Gastrocnemius medialis (tissue), 4 donors: ENCODE measurements at regions not wholly inside any gene's neighbourhood (a gene's known extent, or its start where the extent isn't known, plus 50 kb on each side); places are given as distances from the start of the nearest gene placed in this dataset.

Experiments used
- CTCF ChIP-seq, 5 experiments: fragments of 450-650 bp in 3 of 5; fragments of 200-600 bp in 2 of 5; sonication (generic) in 2 of 5; IDR thresholded peaks in 4 of 5; conservative IDR thresholded peaks in 1 of 5; 1 replicate in 4 of 5; 2 replicates in 1 of 5; pipeline ENCODE4 v1.5.1; 2016 to 2019; ENCODE audit warnings: antibody characterized with exemption in 5 of 5, mild to moderate bottlenecking in 3 of 5, moderate library complexity in 3 of 5
- POLR2A ChIP-seq, 2 donors: fragments of 450-650 bp; IDR thresholded peaks; one replicate each; pipeline ENCODE4 v1.6.1; 2017; ENCODE audit warnings: antibody characterized with exemption in 2 of 2, mild to moderate bottlenecking in 2 of 2, moderate library complexity in 2 of 2

GRCh38 chr9:119432428-119432827 is 63.2 kb upstream of the BRINP1 start:
- TF ChIP-seq CTCF (IDR thresholded peaks at IDR 0.05 in 4 of 5, conservative IDR thresholded peaks at IDR 0.05 in 1 of 5) = no peak
- no peak for TF ChIP-seq POLR2A (IDR thresholded peaks at IDR 0.05)
